HL-60 (cell line): ENCODE measurements at regions not wholly inside any gene's neighbourhood (a gene's known extent, or its start where the extent isn't known, plus 50 kb on each side); places are given as distances from the start of the nearest gene placed in this dataset.

Source experiments
- DNase-seq, 2 experiments: peaks; one replicate each; pipeline ENCODE4 v3.0.0-alpha.2; 2010 to 2020; ENCODE audit warnings: low read depth in 1 of 2, low spot score in 1 of 2
- H3K27ac ChIP-seq: fragments of 250-450 bp; sonication (Bioruptor Pico); replicated peaks from 2 replicates; pipeline ENCODE4 v1.5.1; 2020; ENCODE audit warnings: mild to moderate bottlenecking, moderate library complexity
- H3K27me3 ChIP-seq: fragments of 250-450 bp; sonication (Bioruptor Pico); 2 replicates; pipeline ENCODE4 v1.5.1; 2021; ENCODE audit warnings: mild to moderate bottlenecking, moderate library complexity; ENCODE audit not compliant: insufficient read depth, poor library complexity, severe bottlenecking
- H3K4me3 ChIP-seq: replicated peaks from 2 replicates; pipeline ENCODE4 v1.5.1; 2011; ENCODE audit warnings: mild to moderate bottlenecking, control low read depth, low read length; ENCODE audit not compliant: insufficient read depth
- GABPA ChIP-seq: IDR thresholded peaks from 2 replicates; pipeline ENCODE4 v1.6.1; 2012; ENCODE audit warnings: low read depth
- POLR2AphosphoS5 ChIP-seq: IDR thresholded peaks from 2 replicates; pipeline ENCODE4 v1.6.1; 2012; ENCODE audit warnings: low read depth
- SPI1 ChIP-seq: IDR thresholded peaks from 2 replicates; pipeline ENCODE4 v1.6.1; 2012; ENCODE audit warnings: low read depth, mild to moderate bottlenecking, borderline replicate concordance
- TF ChIP-seq, protein P1 (sequence below): IDR thresholded peaks from 2 replicates; pipeline ENCODE4 v1.6.1; 2012; ENCODE audit warnings: low read depth; ENCODE audit not compliant: insufficient replicate concordance
- TF ChIP-seq, protein P2 (sequence below): IDR thresholded peaks from one replicate; pipeline ENCODE4 v1.5.1; 2011; ENCODE audit warnings: low read length, control low read depth, inconsistent platforms; ENCODE audit not compliant: insufficient read depth

GRCh38 chr1:238264951-238265350 lies 374.2 kb upstream of the ZP4 start:
- no peak for DNase-seq
- no peak overlapping the region for H3K4me3 ChIP-seq
- TF ChIP-seq POLR2AphosphoS5 (no peak), GABPA (no peak), SPI1 (no peak)
- TF ChIP-seq, protein P1, sequence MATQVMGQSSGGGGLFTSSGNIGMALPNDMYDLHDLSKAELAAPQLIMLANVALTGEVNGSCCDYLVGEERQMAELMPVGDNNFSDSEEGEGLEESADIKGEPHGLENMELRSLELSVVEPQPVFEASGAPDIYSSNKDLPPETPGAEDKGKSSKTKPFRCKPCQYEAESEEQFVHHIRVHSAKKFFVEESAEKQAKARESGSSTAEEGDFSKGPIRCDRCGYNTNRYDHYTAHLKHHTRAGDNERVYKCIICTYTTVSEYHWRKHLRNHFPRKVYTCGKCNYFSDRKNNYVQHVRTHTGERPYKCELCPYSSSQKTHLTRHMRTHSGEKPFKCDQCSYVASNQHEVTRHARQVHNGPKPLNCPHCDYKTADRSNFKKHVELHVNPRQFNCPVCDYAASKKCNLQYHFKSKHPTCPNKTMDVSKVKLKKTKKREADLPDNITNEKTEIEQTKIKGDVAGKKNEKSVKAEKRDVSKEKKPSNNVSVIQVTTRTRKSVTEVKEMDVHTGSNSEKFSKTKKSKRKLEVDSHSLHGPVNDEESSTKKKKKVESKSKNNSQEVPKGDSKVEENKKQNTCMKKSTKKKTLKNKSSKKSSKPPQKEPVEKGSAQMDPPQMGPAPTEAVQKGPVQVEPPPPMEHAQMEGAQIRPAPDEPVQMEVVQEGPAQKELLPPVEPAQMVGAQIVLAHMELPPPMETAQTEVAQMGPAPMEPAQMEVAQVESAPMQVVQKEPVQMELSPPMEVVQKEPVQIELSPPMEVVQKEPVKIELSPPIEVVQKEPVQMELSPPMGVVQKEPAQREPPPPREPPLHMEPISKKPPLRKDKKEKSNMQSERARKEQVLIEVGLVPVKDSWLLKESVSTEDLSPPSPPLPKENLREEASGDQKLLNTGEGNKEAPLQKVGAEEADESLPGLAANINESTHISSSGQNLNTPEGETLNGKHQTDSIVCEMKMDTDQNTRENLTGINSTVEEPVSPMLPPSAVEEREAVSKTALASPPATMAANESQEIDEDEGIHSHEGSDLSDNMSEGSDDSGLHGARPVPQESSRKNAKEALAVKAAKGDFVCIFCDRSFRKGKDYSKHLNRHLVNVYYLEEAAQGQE, result no peak
- TF ChIP-seq, protein P2, sequence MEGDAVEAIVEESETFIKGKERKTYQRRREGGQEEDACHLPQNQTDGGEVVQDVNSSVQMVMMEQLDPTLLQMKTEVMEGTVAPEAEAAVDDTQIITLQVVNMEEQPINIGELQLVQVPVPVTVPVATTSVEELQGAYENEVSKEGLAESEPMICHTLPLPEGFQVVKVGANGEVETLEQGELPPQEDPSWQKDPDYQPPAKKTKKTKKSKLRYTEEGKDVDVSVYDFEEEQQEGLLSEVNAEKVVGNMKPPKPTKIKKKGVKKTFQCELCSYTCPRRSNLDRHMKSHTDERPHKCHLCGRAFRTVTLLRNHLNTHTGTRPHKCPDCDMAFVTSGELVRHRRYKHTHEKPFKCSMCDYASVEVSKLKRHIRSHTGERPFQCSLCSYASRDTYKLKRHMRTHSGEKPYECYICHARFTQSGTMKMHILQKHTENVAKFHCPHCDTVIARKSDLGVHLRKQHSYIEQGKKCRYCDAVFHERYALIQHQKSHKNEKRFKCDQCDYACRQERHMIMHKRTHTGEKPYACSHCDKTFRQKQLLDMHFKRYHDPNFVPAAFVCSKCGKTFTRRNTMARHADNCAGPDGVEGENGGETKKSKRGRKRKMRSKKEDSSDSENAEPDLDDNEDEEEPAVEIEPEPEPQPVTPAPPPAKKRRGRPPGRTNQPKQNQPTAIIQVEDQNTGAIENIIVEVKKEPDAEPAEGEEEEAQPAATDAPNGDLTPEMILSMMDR, result no peak
- no peaks in the 10 kb centered on the region for H3K27me3 ChIP-seq
- H3K27ac ChIP-seq, result no peak overlapping the region

GRCh38 chr1:238258510-238258909 lies 367.8 kb upstream of the ZP4 start:
- H3K27ac ChIP-seq, result no peak overlapping the region
- no peak for DNase-seq
- H3K27me3 ChIP-seq, result no peaks in the 10 kb centered on the region
- TF ChIP-seq SPI1, result no peak
- TF ChIP-seq, protein P1, result no peak
- no peak for TF ChIP-seq POLR2AphosphoS5
- no peak for TF ChIP-seq GABPA
- no peak overlapping the region for H3K4me3 ChIP-seq

DNA sequence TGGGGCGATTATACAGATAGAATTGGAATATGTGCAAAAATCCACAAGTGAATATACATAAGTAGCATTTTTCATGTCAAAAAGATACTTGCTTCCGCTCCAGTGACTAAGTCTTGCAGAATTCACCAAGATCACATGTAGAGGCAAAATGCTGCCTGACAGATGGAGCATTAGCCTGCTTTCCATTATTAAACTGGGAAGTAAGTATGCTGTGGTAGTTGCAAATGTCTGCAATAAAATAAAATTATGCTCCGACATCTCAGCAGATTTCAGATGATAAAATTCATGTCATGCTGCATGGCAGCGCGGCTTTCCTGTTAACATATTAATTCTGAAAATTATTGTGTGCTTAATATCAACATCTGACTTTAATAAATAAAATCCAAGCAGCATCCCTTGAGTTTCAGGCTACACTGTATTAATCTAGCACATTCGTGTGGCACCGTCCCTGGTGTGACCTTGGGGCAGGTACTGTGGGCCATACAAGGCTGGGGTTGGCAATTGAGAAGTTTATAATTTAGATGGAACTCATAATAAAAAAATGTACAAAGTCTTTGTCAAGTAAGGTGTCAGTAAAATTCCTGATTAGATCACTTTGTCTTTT lies 366.4 kb upstream of the ZP4 start:
- no peaks in the 10 kb centered on the region for H3K27me3 ChIP-seq
- no peak for DNase-seq
- TF ChIP-seq POLR2AphosphoS5, result no peak
- TF ChIP-seq, protein P1, result no peak
- no peak overlapping the region for H3K27ac ChIP-seq
- H3K4me3 ChIP-seq, result no peak overlapping the region

DNA sequence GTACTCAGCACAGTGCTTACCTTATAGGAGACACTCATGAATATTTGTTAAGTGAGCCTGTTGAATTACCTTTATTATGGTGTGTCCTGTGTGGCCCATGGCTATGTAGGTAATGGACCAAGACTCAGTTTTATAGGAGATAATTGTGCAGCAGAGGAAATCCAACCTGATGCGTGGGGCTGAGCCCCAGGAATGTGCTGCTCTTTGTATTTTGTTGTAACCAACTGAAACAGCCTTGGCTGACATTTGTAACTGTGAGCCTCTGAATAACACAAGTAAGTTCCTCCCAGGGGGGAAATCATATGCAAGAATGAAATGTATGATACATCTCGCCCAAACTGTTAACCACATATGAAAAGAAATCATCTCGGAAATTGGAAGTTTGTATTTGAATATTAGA lies 364.2 kb upstream of the ZP4 start:
- DNase-seq, result no peak
- no peaks in the 10 kb centered on the region for H3K27me3 ChIP-seq
- no peak overlapping the region for H3K27ac ChIP-seq
- no peak overlapping the region for H3K4me3 ChIP-seq
- TF ChIP-seq POLR2AphosphoS5, result no peak
- no peak for TF ChIP-seq SPI1
- no peak for TF ChIP-seq GABPA
- TF ChIP-seq, protein P2, result no peak
- TF ChIP-seq, protein P1, result no peak
